ENCODE measurements at regions not wholly inside any gene's neighbourhood (a gene's known extent, or its start where the extent isn't known, plus 50 kb on each side); places are given as distances from the start of the nearest gene placed in this dataset.

GRCh38 chr7:53965716-53966115 is 576.5 kb upstream of the VSTM2A start:
- intact Hi-C loops (cut with micrococcal nuclease): no loop called here

- intact Hi-C loops (cut with micrococcal nuclease): no loop called here
Measured at GRCh38 chr7:53983480-53983879, 558.7 kb upstream of the VSTM2A start.

- intact Hi-C loops (cut with micrococcal nuclease): no loop called here
Measured at GRCh38 chr7:53984776-53985175, 557.4 kb upstream of the VSTM2A start.

- intact Hi-C loops (cut with micrococcal nuclease): no loop called here
Measured at GRCh38 chr7:53988376-53988775, 553.8 kb upstream of the VSTM2A start.

- intact Hi-C loops (cut with micrococcal nuclease): no loop called here
Measured at GRCh38 chr7:53993224-53993623, 549.0 kb upstream of the VSTM2A start.

- intact Hi-C loops (cut with micrococcal nuclease): no loop called here
Measured at GRCh38 chr7:53996876-53997275, 545.3 kb upstream of the VSTM2A start.

GRCh38 chr7:54014765-54015164 is 527.4 kb upstream of the VSTM2A start:
- intact Hi-C loops (cut with micrococcal nuclease): no loop called here

- intact Hi-C loops (cut with micrococcal nuclease): no loop called here
Measured at GRCh38 chr7:54015251-54015650, 526.9 kb upstream of the VSTM2A start.

- intact Hi-C loops (cut with micrococcal nuclease): no loop called here
Measured at GRCh38 chr7:54037873-54038272, 504.3 kb upstream of the VSTM2A start.

GRCh38 chr7:54060643-54061042 is 481.5 kb upstream of the VSTM2A start:
- intact Hi-C loops (cut with micrococcal nuclease): no loop called here

- intact Hi-C loops (cut with micrococcal nuclease): no loop called here
Measured at GRCh38 chr7:54066643-54067042, 475.5 kb upstream of the VSTM2A start.

- intact Hi-C loops (cut with micrococcal nuclease): no loop called here
Measured at GRCh38 chr7:54069843-54070242, 472.3 kb upstream of the VSTM2A start.

GRCh38 chr7:54072710-54073109 is 469.5 kb upstream of the VSTM2A start:
- intact Hi-C loops (cut with micrococcal nuclease): no loop called here

- intact Hi-C loops (cut with micrococcal nuclease): no loop called here
Measured at GRCh38 chr7:54076616-54077015, 465.6 kb upstream of the VSTM2A start.

- intact Hi-C loops (cut with micrococcal nuclease): no loop called here
Measured at GRCh38 chr7:54080525-54080924, 461.6 kb upstream of the VSTM2A start.

- intact Hi-C loops (cut with micrococcal nuclease): no loop called here
Measured at GRCh38 chr7:54080971-54081370, 461.2 kb upstream of the VSTM2A start.

- intact Hi-C loops (cut with micrococcal nuclease): no loop called here
Measured at GRCh38 chr7:54084340-54084739, 457.8 kb upstream of the VSTM2A start.

GRCh38 chr7:54090652-54091213 is 451.4 kb upstream of the VSTM2A start:
- intact Hi-C loops (cut with micrococcal nuclease): no loop called here

GRCh38 chr7:54091322-54091721 is 450.9 kb upstream of the VSTM2A start:
- intact Hi-C loops (cut with micrococcal nuclease): no loop called here

- intact Hi-C loops (cut with micrococcal nuclease): no loop called here
Measured at GRCh38 chr7:54097886-54098285, 444.3 kb upstream of the VSTM2A start.

- intact Hi-C loops (cut with micrococcal nuclease): no loop called here
Measured at GRCh38 chr7:54109501-54109900, 432.7 kb upstream of the VSTM2A start.

GRCh38 chr7:54111814-54112511 is 430.2 kb upstream of the VSTM2A start:
- intact Hi-C loops (cut with micrococcal nuclease): no loop called here

GRCh38 chr7:54112567-54112966 is 429.6 kb upstream of the VSTM2A start:
- intact Hi-C loops (cut with micrococcal nuclease): no loop called here
